HG02588 (cell line): ENCODE measurements at regions not wholly inside any gene's neighbourhood (a gene's known extent, or its start where the extent isn't known, plus 50 kb on each side); places are given as distances from the start of the nearest gene placed in this dataset.
"Not testable (repeated sequence)": the region's sequence is repeated elsewhere in the genome, so short reads cannot be mapped to it uniquely, and the experiment has no call there.

Experiments
- ATAC-seq: cut with Tn5 transposase; IDR thresholded peaks from one replicate; pipeline ENCODE4 v1.9.1; 2021; ENCODE audit warnings: mild to moderate bottlenecking, moderate library complexity; ENCODE audit not compliant: unreplicated experiment

- no peak for ATAC-seq
These were observed 588.3 kb downstream of the SLC16A7 start for GRCh38 chr12:60184096-60184495.

- no peak for ATAC-seq
These were observed 589.2 kb downstream of the SLC16A7 start for GRCh38 chr12:60185060-60185459.

- ATAC-seq = no peak
These were observed 595.4 kb downstream of the SLC16A7 start for GRCh38 chr12:60191271-60191670.

GRCh38 chr12:60191676-60192359 is 596.0 kb downstream of the SLC16A7 start:
- ATAC-seq = no peak

- ATAC-seq = no peak
These were observed 598.8 kb downstream of the SLC16A7 start for GRCh38 chr12:60194678-60195077.

GRCh38 chr12:60195483-60195882 is 599.7 kb downstream of the SLC16A7 start:
- ATAC-seq = no peak

GRCh38 chr12:60196366-60196765 is 600.5 kb downstream of the SLC16A7 start:
- ATAC-seq = no peak

- no peak for ATAC-seq
These were observed 601.8 kb downstream of the SLC16A7 start for GRCh38 chr12:60197589-60197988.

- ATAC-seq = no peak
These were observed 606.1 kb downstream of the SLC16A7 start for GRCh38 chr12:60201891-60202290.

- ATAC-seq = no peak
These were observed 609.7 kb downstream of the SLC16A7 start for GRCh38 chr12:60205500-60205899.

GRCh38 chr12:60209521-60209920 is 613.7 kb downstream of the SLC16A7 start:
- no peak for ATAC-seq

- ATAC-seq = no peak
These were observed 614.1 kb downstream of the SLC16A7 start for GRCh38 chr12:60209933-60210332.

GRCh38 chr12:60210756-60211155 is 614.9 kb downstream of the SLC16A7 start:
- ATAC-seq = no peak

GRCh38 chr12:60211244-60211643 is 615.4 kb downstream of the SLC16A7 start:
- ATAC-seq = no peak

- no peak for ATAC-seq
These were observed 616.6 kb downstream of the SLC16A7 start for GRCh38 chr12:60212159-60213000.

GRCh38 chr12:60213272-60213671 is 617.4 kb downstream of the SLC16A7 start:
- ATAC-seq = not testable (repeated sequence)

GRCh38 chr12:60216226-60216625 is 620.4 kb downstream of the SLC16A7 start:
- ATAC-seq = no peak

GRCh38 chr12:60223242-60223641 is 627.4 kb downstream of the SLC16A7 start:
- no peak for ATAC-seq

GRCh38 chr12:60225216-60226000 is 629.6 kb downstream of the SLC16A7 start:
- no peak for ATAC-seq

- ATAC-seq = no peak
These were observed 632.1 kb downstream of the SLC16A7 start for GRCh38 chr12:60227916-60228315.

GRCh38 chr12:60230056-60230455 is 634.2 kb downstream of the SLC16A7 start:
- ATAC-seq = no peak
